ENCODE measurements at regions not wholly inside any gene's neighbourhood (a gene's known extent, or its start where the extent isn't known, plus 50 kb on each side); places are given as distances from the start of the nearest gene placed in this dataset.
A peak's percentile ranks its signal among the peaks of the same experiment; 100 is the strongest.
"Not testable (repeated sequence)": the region's sequence is repeated elsewhere in the genome, so short reads cannot be mapped to it uniquely, and the experiment has no call there.

DNA sequence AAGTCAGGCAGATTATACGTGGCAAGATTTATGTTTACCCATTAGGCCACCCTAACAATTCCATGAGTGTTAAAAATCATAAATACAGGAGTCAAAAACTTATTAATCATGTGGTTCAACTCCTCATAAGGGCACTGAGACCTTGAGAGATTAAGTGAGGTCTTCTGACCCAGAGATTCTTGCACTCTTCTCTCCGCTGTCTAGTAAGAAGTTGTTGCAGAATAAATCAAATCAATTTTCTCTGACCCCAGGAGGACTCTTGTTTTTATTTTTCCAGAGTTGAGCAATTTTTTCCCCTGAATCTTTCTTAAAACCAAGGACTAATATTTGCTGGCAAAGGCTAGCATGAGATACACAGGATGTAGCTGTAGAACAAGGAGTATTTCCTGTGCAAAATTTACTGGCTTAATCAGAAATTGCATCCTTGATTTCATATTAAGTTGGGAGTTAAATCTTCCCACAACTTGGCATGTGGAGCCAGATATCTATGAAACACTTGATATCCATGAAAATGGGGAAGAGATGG is 90.9 kb upstream of the PTHLH start:
- DNase-seq = no peak

DNA sequence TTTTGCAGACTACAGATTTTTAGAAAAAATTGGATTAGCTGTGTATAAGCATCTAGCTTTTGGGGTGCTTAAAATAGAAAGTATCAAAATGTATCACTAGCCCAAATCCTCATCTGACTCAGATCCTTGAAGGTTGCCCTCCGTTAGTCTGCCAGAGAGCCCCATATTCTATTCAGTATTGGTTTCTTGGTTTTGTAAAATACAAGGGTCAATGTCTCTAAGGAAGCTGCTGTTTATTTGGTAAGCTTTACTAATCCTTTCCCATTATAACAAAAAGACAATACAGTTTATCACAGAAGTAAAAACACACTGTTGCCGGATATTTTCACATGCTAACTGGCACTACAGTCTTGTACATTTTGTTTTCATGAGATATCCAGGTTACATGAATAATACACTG is 92.8 kb upstream of the PTHLH start:
- DNase-seq = no peak

DNA sequence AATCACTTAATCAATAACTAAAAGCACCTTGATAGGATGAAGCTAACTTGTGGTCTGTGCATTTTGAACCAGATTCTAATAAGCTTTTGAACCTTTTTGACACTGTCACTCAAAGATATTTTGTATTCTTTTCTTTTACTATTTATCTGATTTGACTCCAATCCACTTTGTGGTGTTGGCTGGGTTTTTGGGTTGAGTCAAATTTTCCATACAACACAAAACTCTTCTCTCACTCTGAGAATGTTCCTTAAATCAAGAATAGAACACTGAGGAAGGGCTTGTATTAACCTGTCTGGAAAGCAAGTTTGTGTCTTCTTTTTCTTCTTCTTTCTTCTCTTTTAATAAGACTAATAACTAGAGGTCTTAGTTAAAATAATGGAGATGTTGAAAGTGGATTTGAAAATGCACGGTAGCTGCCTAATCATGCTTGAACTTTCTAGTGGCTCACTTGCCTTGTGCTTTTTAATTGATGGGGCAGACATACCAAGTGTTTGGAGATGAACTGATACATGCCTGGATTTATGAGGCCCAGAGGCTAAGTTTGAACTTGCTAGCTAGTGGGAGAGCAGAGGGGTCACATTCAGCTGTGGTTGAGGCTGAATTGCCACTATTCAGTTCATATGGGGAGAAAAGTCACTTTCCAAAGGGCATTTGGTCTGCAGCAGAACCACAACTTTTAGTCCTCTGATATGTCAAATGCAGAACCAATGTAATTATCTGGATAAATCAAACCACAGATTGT is 93.5 kb upstream of the PTHLH start:
- no peak for DNase-seq

DNA sequence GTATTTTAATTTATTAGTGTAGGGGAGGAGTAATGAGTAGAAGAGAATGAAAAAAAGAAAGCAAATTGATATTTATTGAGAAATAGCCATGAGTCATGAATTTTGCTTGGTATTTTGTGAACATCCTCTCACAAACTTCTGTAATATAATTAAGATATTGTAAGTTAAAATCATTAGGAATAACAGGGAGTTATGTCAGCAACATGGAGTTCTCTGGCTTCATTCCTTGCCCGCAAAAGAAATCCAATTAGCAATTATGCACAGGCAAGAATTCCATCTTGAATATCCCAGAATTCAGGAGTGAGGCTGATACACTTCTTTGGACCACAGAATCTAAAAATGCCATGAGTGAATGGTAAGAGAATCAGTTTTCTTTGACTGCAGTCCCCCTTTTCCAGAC is 94.3 kb upstream of the PTHLH start:
- no peak for DNase-seq

DNA sequence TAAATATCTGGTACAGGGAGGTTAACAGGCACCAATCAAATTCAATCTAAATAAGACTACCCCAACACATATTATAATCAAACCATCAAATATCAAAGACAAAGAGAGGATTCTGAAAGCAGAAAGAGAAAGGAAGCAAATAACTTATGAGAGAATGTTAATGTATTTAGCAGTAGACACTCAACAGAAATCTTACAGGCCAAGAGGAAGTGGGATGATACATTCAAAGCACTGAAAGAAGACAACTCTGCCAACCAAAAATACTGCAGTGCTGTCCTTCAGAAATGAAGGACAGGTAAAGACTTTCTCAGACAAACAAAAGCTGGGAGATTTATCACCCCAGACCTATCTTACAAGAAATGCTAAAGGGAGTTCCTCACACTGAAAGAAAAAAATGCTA is 95.9 kb upstream of the PTHLH start:
- DNase-seq = no peak

DNA sequence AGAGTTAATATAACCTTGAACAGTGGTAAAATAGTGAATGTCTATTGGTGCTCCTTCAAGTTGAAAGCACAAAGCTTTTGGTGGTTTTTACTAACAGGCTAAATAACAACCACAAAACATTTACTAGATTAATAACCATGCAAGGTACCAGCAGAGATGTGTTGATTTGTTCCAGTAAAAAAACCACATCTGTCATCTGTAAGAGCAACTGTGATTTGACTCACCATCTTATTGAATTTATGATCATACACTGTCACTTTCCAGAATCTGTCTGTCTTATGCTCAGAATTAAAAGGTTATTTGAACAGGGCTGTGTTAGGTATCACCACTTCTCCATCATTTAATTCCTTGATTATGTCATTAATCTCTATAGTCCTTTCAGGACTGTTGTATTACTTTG is 107.0 kb upstream of the PTHLH start:
- no peak for DNase-seq

GRCh38 chr12:28082096-28082495 is 108.2 kb upstream of the CCDC91 start:
- no peak for DNase-seq

GRCh38 chr12:28083840-28084678 is 106.2 kb upstream of the CCDC91 start:
- no peak for DNase-seq

DNA sequence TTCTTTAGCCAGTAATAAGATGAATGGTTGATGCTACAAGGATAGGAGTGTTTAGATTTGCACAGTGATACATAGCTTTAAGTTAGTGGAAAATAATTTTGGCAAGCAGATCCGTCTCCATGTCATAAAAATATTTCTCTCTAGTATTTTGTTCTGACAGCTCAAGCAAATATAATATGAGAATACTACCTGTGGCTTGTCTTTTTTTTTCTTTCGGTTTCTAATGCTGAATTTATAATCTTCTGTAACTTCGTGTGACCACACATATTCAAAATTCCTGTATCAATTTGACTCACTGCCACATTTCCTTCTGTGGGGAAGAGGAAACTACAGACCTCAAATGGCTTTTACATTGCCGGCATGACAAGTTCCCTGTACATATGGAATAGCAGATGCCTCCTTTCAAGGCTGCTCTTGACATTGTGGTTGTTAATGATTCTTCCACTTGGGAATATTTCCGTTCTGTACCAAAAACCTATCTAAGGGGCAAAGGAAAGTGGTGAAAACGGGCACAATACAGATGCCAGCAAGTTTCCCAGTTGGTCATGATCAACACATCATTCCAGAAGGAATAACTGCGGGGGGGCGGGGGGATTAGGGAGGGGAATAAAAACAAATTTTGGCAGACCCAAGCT is 103.6 kb upstream of the CCDC91 start:
- DNase-seq = no peak

DNA sequence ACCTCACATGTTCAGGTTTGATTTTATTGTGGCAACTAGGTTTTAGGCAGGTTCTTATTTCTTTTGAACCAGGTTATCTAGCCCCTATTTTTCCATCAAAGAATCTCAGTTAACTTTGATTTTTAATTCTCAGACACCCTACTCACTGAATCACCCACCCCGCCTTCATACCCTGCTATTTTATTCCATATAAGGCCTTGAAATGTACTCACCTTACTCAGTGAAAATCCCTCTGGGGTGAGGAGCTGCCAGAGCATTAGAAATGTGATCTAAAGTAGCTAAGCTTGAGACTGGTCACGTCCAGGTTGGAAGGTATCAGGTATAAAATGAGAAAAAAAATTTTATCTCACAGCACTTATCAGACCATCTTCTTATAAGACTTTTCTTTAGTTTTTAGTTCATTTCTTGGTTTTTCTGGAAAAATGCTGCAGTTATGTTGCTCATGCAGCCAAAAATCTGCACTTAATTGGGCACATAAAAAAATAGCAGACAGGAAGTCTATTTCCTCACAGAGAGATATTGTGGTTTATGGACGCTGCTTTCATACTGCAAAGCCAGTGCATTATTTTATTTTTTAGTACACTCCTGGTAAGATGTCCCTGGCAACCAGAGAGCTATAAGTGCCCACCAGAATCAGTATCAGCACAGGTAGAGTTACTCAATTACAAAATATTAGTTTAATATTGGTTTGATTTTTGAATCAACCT is 101.5 kb upstream of the CCDC91 start:
- DNase-seq = no peak

GRCh38 chr12:28089338-28089737 is 100.9 kb upstream of the CCDC91 start:
- DNase-seq = no peak

DNA sequence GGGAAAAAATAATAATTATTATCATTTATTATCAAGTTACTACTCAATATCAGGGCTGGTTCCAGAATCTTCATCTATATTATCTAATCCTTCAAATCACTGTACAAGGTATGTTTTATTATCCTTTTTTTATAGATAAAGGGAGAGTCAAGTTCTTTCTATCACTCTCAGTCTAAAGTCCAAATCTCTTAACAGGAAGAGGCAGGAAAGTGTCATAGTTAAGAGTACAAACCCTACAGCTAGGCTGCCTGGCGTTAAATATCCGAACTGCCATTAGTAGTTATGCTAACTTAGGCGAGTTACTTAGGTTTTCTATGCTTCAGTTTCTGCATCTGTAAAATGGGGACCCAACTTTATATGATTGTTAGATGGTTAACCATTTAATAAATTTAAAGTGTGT is 99.4 kb upstream of the CCDC91 start:
- no peak for DNase-seq

DNA sequence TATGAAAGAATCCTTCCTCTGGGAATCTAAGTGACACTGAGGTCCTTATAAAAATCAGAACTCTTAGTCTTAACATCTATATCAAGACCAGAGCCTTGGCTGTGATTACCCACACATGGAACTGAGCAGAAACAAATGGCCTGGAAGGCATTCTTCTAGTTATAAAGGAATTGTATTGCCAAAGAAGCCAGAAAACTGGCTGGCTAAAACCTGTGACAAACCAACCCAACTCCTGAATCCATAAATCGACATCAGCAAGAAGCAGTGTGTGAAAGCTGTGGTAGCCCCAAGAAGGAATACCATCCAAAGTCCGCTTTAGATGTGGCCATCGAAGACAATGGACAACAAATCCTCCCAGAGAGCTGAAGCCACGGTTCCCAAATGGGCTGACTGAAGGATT is 97.9 kb upstream of the CCDC91 start:
- no peak for DNase-seq

DNA sequence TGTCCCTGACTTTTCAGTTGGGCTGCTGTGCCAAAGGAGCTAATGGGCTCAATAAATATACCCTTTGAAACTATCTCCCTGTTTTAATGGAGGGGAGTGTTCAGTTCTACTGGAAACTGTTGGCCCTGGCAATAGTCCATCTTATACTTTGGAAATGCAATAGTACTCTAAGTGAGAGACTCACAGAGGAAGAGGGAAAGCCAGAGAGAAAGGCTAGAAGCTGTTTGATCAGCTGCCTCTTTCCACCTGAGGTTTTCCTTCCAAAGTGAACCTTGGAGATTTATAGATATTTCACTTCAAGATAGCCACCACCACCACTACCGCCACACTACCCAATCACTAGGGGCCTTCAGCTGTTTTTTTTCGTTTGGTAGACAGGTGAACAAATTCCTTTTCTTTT is 93.6 kb upstream of the CCDC91 start:
- no peak for DNase-seq

- DNase-seq = no peak
These were observed 93.0 kb upstream of the CCDC91 start for GRCh38 chr12:28097221-28097620.

GRCh38 chr12:28099245-28099644 is 91.0 kb upstream of the CCDC91 start:
- DNase-seq = not testable (repeated sequence)

DNA sequence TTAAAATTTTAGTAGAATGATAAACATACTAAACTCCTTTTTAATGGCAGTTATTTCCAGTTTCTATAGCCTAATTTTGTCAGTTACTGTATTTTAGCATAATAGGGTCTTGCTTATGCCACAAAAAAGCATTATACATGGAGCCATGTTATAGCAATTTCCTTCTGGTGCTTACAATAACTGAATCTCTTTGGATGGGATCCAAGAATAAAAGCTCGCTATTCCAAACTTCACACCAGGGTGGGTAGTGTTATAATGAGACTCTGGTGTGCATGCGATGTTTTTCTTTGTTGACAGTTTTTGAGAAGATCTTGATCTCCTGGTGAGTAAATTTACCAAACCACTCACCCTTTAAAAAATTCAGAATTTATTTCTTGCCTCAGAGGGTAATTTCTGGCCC is 90.4 kb upstream of the CCDC91 start:
- DNase-seq = no peak

DNA sequence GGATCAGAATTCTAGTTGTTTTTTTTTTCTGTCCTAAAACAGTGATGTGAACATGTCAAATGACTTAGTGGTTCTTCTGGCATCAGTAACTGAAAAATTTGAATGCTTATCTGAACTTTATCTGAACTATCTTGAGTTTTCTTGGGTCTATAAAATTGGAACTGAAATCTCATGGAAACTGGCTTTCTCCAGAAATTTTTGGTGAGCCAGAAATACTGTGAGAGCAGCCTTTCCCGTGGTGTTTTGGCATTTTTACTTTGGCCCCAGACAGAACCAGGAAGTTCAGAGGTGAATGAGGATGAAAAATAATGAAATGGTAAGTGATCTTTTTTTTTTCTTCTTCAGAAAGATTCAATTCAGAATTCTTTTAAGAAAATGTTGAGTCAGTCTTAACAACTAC is 89.5 kb upstream of the CCDC91 start:
- DNase-seq = no peak

- DNase-seq = no peak
These were observed 85.9 kb upstream of the CCDC91 start for GRCh38 chr12:28104316-28104715.

DNA sequence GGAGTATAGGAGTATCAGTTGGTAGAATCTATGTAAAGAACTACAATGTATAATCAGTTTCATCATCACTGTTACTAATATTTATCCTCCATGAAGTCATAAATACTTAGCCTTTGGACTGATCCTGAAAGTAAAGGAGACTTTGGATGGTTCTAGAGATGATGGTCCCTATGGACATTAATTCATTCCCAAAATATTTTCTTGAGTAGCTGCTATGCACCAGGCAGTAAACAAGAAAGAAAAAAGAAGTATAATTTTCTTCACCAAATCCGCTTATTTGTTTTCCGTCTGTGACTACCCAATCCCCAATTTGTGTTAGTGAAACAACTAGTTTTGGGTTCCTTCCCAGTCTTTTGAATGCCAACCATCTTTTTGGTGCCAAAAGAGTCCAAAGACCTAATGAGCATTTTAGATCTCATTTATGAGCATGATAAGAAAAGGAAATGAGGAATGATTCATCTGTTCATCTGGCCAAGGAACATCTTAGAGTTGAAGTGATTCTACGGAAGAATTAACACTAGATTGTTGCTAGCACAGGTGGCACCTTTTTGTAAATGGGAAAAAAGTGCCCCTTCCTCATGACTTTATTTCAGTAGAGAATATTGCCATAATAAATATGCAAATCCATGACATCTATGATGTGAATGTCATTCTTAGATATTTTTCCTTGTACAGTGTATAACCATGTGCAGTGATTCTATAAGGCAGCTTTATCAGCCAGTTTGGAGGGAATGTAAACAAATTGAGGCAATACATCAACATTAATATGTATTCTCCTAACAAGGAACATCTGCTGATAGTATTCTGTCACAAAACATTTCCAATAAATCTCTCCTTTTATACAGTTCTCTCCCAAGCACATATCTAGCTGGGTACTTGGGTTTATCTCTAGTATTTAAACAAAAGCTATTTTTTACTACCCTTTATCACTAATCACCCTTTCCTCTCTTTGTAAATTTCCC is 85.1 kb upstream of the CCDC91 start:
- no peak for DNase-seq

DNA sequence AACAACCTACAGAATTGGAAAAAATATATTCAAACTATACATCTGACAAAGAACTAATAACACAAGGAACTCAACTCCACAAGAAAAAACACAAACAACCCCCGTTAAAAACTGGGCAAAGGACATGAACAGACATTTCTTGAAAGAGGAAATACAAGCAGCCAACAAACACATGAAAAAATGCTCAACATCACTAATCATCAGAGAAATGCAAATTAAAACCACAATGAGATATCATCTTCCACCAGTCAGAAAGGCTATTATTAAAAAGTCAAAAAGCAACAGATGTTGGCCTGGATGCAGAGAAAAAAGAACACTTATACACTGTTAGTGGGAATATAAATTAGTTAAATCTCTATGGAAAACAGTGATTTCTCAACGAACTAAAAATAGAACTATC is 82.6 kb upstream of the CCDC91 start:
- no peak for DNase-seq

DNA sequence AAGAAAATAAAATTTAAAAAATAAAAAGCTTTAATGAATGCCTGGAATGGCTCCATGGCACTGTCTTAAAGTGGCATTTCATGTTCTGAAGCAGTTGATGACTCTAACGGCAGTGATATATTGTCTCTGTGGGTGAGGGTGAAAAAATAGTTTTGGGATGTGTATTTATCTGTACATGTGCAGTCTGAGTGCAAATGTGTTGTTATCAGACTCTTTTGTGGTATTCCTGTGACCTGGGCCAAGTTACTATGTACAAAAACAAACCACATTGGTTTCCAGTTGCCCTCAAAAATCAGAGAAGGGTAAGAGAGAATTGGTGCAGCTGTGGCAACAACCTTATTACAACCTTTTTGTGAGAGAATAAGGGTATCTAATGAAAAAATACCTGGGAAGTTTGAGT is 81.7 kb upstream of the CCDC91 start:
- peak; percentile 2 for DNase-seq
